Activated naive CD8-positive, alpha-beta T cell (primary cell): ENCODE measurements at regions not wholly inside any gene's neighbourhood (a gene's known extent, or its start where the extent isn't known, plus 50 kb on each side); places are given as distances from the start of the nearest gene placed in this dataset.
"Not testable (repeated sequence)": the region's sequence is repeated elsewhere in the genome, so short reads cannot be mapped to it uniquely, and the experiment has no call there.

Experiments used
- H3K27ac Mint-ChIP-seq: one replicate; pipeline ENCODE4 v1.8.0; 2021; ENCODE audit warnings: mixed read lengths
- H3K27me3 Mint-ChIP-seq: one replicate; pipeline ENCODE4 v1.8.0; 2021; ENCODE audit warnings: mixed read lengths
- H3K36me3 Mint-ChIP-seq: one replicate; pipeline ENCODE4 v1.8.0; 2021; ENCODE audit warnings: mixed read lengths
- H3K4me1 Mint-ChIP-seq: one replicate; pipeline ENCODE4 v1.8.0; 2021; ENCODE audit warnings: low read depth, mixed read lengths
- H3K4me3 Mint-ChIP-seq: one replicate; pipeline ENCODE4 v1.8.0; 2021; ENCODE audit warnings: mild to moderate bottlenecking, mixed read lengths
- H3K9me3 Mint-ChIP-seq: one replicate; pipeline ENCODE4 v1.8.0; 2021; ENCODE audit warnings: low read depth, mixed read lengths

DNA sequence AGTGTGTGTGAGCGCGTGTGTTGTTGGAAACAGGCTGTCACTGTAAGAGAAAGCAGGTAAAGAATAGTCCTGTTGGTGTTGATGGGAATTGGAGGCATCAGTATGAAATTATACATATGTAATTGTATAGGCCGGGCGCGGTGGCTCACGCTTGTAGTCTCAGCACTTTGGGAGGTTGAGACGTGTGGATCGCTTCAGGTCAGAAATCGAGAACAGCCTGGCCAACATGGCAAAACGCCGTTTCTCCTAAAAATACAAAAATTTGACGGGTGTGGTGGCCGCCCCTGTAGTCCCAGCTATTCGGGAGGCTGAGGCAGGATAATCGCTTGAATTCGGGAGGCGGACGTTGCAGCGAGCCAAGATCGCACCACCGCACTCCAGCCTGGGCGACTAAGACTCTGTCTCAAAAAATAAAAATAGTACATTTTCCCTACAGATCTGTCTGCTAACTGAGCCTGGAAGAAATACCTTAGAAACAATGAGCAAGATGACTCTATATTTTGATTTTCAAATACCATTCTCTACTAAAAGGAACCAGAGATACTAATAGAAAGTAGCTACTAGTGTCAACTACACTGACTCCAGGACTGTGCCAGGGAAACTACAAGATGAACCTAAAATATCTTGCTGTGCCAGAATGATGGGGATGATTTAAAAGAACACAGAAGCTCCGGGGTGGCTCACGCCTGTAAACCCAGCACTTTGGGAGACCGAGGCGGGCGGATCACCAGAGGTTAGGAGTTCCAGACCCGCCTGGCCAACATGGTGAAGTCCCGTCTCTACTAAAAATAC lies 110.8 kb downstream of the TRIM27 start:
- peaks cover 82% of the 10 kb centered on the region for H3K27me3 Mint-ChIP-seq
- H3K9me3 Mint-ChIP-seq = peaks cover 9% of the 10 kb centered on the region
- no peak overlapping the region for H3K4me3 Mint-ChIP-seq
- peaks cover 17% of the 10 kb centered on the region for H3K36me3 Mint-ChIP-seq
- H3K27ac Mint-ChIP-seq = no peak overlapping the region
- peaks cover 24% of the 10 kb centered on the region for H3K4me1 Mint-ChIP-seq

DNA sequence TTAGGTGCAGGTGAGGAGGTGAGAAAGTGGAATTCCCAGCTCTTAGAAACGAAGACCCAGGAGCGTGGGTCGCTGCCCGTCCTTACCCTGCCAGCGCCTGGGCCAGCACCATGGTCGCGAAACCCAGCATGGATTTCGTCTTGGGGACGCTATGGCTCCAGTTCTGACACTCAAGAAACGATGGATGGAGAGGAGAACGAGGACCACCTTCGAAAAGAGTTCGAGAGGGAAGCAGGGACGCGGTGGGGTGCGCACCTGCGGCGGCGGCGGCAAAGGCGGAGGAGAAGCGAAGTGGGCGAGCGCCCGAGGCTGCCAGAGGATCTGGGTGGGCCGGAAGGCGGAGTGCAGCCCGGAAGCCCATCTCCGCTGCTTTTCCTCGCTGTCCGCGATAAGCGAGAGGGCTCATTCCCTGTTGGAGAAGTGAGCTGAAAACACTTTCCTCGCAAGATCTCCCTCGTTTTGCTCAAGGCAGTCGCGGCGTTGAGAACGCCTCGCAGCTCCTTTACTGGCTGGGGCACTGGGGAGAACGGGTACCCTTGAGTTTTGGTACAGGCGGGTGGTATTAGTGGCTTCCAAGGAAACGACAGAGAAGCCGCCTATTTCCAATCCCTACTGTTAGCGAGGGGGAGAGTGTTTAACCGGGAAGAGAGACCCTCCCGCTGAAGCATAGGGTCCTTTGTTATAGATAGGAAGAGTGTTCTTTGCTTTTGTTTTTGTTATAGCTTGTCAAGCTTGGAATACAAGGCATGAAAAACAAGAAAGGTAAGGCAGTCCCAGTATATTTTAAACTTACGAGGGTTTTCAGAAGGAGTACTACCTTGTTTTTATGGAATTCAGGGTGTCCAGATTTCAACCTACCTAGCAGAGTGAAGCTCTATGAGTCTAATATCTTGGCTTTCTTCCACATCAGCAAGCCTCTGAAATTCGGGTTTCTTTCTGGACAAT lies 109.5 kb downstream of the TRIM27 start:
- Mint-ChIP-seq H3K9me3 (peaks cover 8% of the 10 kb centered on the region), H3K4me3 (peak overlapping the region; percentile 64), H3K36me3 (peaks cover 17% of the 10 kb centered on the region), H3K27me3 (peaks cover 81% of the 10 kb centered on the region), H3K4me1 (peaks cover 24% of the 10 kb centered on the region), H3K27ac (no peak overlapping the region)

- peaks cover 17% of the 10 kb centered on the region for H3K36me3 Mint-ChIP-seq
- no peak overlapping the region for H3K27ac Mint-ChIP-seq
- peaks cover 8% of the 10 kb centered on the region for H3K9me3 Mint-ChIP-seq
- H3K4me1 Mint-ChIP-seq = peaks cover 21% of the 10 kb centered on the region
- H3K4me3 Mint-ChIP-seq = no peak overlapping the region
- peaks cover 69% of the 10 kb centered on the region for H3K27me3 Mint-ChIP-seq
Observed at GRCh38 chr6:28816339-28816908, 107.4 kb downstream of the TRIM27 start.

GRCh38 chr6:28816909-28817807 lies 106.6 kb downstream of the TRIM27 start:
- peaks cover 15% of the 10 kb centered on the region for H3K36me3 Mint-ChIP-seq
- peaks cover 5% of the 10 kb centered on the region for H3K9me3 Mint-ChIP-seq
- H3K4me1 Mint-ChIP-seq = peaks cover 20% of the 10 kb centered on the region
- H3K27me3 Mint-ChIP-seq = peaks cover 65% of the 10 kb centered on the region
- H3K4me3 Mint-ChIP-seq = peak overlapping the region; percentile 39
- peak overlapping the region; percentile 54 for H3K27ac Mint-ChIP-seq

GRCh38 chr6:28817808-28818145 lies 106.0 kb downstream of the TRIM27 start:
- H3K36me3 Mint-ChIP-seq = peaks cover 10% of the 10 kb centered on the region
- H3K4me3 Mint-ChIP-seq = no peak overlapping the region
- H3K27me3 Mint-ChIP-seq = peaks cover 61% of the 10 kb centered on the region
- H3K27ac Mint-ChIP-seq = no peak overlapping the region
- no peaks in the 10 kb centered on the region for H3K9me3 Mint-ChIP-seq
- H3K4me1 Mint-ChIP-seq = peaks cover 20% of the 10 kb centered on the region

- H3K27ac Mint-ChIP-seq = no peak overlapping the region
- peak overlapping the region; percentile 4 for H3K4me3 Mint-ChIP-seq
- H3K4me1 Mint-ChIP-seq = peaks cover 13% of the 10 kb centered on the region
- H3K36me3 Mint-ChIP-seq = peaks cover 2% of the 10 kb centered on the region
- H3K9me3 Mint-ChIP-seq = no peaks in the 10 kb centered on the region
- peaks cover 51% of the 10 kb centered on the region for H3K27me3 Mint-ChIP-seq
Observed at GRCh38 chr6:28824793-28825731, 98.7 kb downstream of the TRIM27 start.

- peaks cover 13% of the 10 kb centered on the region for H3K4me1 Mint-ChIP-seq
- no peaks in the 10 kb centered on the region for H3K9me3 Mint-ChIP-seq
- peaks cover 2% of the 10 kb centered on the region for H3K36me3 Mint-ChIP-seq
- H3K4me3 Mint-ChIP-seq = no peak overlapping the region
- no peak overlapping the region for H3K27ac Mint-ChIP-seq
- H3K27me3 Mint-ChIP-seq = peaks cover 57% of the 10 kb centered on the region
Observed at GRCh38 chr6:28825732-28826293, 98.0 kb downstream of the TRIM27 start.

DNA sequence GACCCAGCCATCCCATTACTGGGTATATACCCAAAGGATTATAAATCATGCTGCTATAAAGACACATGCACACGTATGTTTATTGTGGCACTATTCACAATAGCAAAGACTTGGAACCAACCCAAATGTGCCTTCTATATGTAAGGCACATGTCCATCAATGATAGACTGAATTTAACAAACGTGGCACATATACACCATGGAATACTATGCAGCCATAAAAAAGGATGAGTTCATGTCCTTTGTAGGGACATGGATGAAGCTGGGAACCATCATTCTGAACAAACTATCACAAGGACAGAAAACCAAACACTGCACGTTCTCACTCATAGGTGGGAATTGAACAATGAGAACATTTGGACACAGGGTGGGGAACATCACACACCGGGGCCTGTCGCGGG lies 92.1 kb downstream of the TRIM27 start:
- H3K9me3 Mint-ChIP-seq, H3K36me3 Mint-ChIP-seq, H3K27ac Mint-ChIP-seq: not testable (repeated sequence)

GRCh38 chr6:28836703-28837102 lies 87.1 kb downstream of the TRIM27 start:
- H3K9me3 Mint-ChIP-seq, H3K4me3 Mint-ChIP-seq, H3K27ac Mint-ChIP-seq, H3K36me3 Mint-ChIP-seq: not testable (repeated sequence)
- peaks cover 22% of the 10 kb centered on the region for H3K27me3 Mint-ChIP-seq
- H3K4me1 Mint-ChIP-seq = peaks cover 20% of the 10 kb centered on the region

More for the DNA sequence above, 92.1 kb downstream of the TRIM27 start:
- H3K4me3 Mint-ChIP-seq, H3K4me1 Mint-ChIP-seq: not testable (repeated sequence)
- H3K27me3 Mint-ChIP-seq = peaks cover 49% of the 10 kb centered on the region

DNA sequence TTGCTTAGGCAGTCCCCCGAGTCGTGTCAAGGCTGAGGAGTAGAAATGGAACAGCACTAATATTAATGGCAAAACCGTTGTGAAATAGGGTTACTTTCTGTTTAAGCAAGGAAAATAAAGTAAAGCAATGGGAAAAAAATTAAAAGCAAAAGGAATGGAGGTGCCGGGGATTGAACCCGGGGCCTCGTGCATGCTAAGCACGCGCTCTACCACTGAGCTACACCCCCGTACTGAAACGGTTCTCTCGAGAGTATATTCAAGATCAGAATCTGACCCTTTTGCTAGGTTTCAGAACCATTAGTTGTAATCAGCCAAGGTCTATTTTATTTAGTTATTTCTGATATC lies 85.5 kb downstream of the TRIM27 start:
- Mint-ChIP-seq H3K27ac (peak overlapping the region; percentile 94), H3K4me1 (peaks cover 20% of the 10 kb centered on the region), H3K4me3 (peak overlapping the region; percentile 97), H3K27me3 (peaks cover 21% of the 10 kb centered on the region), H3K9me3 (no peaks in the 10 kb centered on the region), H3K36me3 (no peaks in the 10 kb centered on the region)

DNA sequence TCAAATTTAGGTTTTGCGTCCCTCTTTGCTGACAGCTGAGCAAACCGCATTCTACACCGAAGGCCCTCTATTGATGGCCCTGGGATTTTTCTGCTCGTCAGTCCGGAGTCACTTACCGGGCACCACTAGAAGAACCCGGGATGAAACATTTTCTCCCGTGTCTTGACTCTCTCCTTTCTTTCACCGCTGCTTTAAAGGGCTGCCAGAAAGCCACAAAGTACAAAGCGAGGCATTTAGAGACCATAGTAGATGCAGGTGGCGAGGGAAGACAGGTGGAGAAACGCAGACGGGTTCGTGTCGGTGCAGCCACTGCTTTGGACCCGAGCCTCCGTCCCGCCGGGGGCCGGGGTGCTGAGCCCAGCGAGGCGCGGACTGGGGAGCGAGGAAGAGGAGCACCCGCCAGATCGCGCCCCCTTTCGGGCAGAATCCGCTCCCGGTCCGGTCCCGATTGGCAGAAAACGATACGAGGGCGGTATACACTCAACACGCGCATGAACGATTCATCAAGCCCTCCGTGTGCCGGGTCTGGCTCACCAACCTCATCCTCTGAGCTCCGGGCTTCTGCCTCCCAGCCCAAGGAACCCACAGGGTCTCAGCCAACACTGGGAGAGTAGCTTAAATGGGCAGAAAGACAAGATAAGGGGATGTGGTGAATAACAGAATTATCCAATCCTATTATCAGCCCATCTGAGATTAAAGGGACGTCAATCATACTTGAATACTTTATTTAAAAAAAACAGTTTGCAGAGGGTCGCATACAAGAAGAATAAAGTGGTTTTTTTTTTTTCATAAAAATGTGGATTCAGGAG lies 84.9 kb downstream of the TRIM27 start:
- Mint-ChIP-seq H3K27me3 (peaks cover 17% of the 10 kb centered on the region), H3K27ac (peak overlapping the region; percentile 94), H3K4me3 (peak overlapping the region; percentile 97), H3K36me3 (no peaks in the 10 kb centered on the region), H3K9me3 (no peaks in the 10 kb centered on the region), H3K4me1 (peaks cover 20% of the 10 kb centered on the region)

DNA sequence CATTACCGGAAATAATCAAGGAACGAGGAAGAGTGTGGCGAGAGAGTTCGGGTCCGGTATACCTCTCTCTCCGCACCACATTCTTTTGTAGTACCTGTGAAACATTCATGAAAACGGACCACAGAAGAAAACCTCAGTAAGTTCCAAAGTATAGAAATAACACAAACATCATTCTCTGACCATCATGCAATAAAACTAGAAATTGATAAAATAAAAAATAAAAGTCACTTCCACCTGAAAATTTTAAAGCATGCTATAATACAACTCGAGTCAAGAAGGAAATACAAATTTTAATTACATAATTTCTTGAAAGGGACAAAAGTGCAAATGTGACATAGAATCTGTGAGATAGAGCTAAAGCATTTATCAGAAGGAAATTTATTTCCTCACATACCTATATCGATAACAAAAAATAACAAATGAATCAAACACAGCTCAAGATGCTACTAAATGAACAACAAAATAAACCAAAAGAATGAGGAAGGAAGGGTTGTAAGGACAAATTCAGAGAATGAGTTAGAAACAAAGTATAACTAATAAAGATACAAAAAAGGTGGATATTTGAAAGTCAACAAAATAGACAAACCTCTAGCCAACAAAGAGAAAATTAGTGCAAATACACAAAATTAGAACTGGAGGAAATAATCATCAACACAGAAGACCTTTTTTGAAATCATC lies 84.2 kb downstream of the TRIM27 start:
- H3K27ac Mint-ChIP-seq = peak overlapping the region; percentile 94
- H3K9me3 Mint-ChIP-seq = no peaks in the 10 kb centered on the region
- H3K4me3 Mint-ChIP-seq = peak overlapping the region; percentile 97
- H3K27me3 Mint-ChIP-seq = peaks cover 12% of the 10 kb centered on the region
- H3K4me1 Mint-ChIP-seq = peaks cover 18% of the 10 kb centered on the region
- no peaks in the 10 kb centered on the region for H3K36me3 Mint-ChIP-seq
